NCI-H345 treated with DMSO at 0.1 percent for 48 hours (cell line): ENCODE measurements at regions not wholly inside any gene's neighbourhood (a gene's known extent, or its start where the extent isn't known, plus 50 kb on each side); places are given as distances from the start of the nearest gene placed in this dataset.

Source experiments
- DNase-seq: peaks from one replicate; lab custom pipeline; 2025; ENCODE audit not compliant: unreplicated experiment; lab: John Stamatoyannopoulos, UW

DNA sequence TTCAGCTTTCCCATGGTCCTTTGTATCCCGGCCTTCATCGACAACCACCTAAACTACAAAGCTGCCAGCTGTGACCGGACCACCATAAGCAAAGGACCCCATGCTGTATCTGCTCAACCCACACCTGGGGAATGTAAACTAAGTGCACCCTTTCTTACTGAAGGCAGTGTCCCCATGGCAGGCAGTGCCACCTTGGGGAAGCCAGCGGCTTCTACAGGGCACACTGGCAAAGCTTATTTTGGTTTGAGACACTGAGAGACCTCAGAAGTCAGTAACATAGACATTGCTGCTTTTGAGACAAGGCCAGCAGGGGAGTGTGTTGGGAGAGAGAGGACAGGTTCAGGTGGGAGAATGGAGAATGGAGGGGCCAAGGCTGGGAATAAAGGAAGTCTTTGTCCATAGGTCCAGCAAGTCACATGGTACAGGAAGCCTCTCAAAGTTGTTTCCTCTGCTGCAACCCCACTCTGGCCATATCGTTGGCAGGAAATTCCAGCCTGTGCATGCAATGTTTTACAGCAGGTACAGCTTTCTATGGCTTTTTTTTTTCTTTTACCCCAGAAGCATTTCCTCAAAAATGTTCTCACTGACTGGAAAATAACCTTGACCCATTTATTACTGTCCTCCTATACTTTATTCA lies 85.9 kb upstream of the NPVF start:
- no peak for DNase-seq

DNA sequence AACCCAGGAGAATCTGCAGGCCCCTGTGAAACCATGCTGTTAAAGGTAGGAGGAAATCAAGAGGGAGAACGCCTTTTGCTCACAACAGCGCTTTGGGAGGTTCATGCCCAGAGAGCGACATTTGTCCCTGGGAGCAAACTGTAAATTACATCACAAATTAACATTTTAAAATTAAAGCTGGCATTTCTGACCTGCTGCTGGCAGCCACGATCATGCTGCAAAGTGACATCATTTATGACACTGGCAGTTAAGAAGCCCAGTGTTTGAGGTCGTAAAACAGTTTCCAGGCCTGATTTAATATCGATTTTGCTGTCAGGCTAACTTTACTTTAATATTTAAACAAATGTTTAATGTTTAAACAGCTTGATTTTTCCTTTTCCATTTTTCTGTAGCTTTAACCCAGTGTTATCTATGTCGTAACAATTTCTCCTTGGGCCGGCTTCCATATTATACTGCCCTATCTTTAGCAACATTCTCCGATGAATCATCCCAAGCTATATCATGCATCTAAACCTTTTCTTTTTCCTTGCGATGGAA lies 86.5 kb upstream of the NPVF start:
- DNase-seq, result no peak

DNA sequence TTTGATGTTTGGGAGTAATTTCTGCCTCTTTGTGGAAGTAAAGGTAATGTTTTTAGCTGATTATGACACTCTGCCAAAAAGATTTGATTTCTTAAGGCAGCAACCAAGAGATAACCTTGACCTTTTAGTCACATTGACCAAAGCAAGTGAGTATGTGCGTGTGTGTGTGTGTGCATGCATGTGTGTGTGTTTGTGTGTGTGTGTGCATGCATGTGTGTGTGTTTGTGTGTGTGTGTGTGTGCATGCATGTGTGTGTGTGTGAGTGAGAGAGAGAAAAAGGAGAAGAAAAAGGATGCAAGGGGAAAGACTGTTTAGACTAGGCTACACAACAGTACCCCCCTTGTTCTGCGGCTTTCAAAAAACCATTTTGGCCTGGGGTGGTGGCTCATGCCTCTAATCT lies 88.1 kb upstream of the NPVF start:
- DNase-seq, result no peak

DNA sequence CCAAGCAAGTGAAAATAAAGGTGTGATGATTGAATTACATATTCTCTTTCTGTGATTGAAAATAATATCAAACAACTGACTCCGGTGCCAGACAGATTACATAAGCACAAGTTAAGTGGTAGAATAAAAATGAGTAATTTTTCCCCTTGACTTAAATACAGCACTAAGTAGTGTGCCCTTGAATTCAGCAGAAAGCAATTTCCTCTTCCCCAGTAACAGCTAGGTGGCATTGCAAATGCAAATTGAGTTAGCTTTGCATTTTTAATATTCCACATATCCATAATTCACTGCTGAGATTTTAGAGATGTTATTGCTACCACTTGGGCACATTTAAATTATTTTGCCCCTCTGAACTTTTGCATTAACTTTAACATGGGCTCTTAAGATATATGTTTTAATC lies 89.8 kb upstream of the NPVF start:
- DNase-seq, result no peak

DNA sequence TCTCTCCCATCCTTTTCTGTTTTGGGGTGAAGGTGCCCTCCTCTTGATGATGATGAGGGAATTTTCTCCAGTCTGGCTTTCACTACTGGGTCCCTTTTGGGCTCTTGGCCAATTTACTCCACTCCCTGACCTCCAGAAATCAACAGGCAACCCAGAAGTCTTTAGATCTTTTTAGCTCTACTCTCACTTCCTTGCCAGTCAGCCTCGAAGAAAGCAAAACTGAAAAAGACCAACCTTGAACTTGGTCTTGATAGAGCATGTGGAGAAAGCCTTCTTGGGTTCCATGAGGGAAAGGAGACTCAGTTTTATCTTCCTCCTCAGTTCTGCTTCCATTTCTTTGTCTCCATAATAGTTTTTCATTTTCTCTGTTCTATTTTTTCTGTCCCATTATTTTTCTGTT lies 91.4 kb upstream of the NPVF start:
- no peak for DNase-seq

DNA sequence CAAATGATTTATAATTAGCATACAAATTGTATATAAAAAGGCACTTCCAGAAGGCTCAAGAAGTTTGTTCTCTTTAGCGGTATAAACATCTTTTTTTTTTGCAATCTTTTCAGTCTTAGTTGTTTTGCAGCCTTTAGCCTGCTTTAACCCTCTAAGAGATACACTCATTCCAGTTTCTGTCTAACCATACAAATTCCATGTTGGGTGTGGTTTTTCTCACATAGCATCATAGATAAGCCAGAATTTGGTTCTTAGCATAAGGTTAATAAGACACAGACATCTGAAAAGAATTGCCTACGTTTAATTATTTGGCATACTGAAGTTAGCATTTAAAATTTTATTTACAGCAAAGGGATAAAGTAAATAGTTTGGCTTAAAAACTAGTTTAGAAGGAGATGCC lies 92.5 kb upstream of the NPVF start:
- DNase-seq, result no peak

DNA sequence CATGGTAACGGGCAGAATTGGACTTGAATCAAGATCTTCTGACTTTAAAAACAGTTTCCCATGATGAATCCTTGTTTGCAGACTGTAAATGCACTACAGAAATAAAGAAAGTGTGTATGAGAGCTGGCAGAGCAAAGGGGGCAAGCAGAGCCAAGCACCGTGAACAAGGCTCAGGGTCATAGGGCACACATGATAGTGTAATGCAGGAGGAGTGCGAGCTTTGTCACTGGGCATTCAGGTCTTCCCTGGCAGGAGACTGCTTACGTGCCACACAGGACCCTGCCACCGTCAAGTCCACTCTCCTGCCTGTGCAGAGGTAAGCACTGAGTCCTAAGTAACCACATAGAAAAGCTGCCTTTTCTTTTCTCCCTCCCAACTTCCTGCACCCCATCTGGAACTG lies 93.1 kb upstream of the NPVF start:
- no peak for DNase-seq

DNA sequence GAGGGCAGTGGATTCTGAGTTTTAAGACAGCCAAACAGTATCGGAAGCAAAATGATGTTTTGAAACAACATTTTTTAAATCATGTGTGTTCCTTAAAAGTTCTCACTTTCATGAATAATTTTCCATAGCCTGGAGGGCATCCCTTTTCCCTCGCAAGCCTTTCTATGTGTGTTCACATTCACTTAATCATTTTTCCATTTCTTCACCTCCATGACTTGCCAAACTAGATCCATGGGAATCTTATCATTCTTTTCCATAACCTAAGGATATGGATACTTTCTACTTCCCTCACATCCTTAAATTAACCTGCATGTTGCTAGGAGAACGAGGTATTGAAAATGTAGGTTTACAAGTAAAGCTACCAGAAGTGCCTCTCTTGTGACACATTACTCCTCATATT lies 94.2 kb upstream of the NPVF start:
- no peak for DNase-seq

DNA sequence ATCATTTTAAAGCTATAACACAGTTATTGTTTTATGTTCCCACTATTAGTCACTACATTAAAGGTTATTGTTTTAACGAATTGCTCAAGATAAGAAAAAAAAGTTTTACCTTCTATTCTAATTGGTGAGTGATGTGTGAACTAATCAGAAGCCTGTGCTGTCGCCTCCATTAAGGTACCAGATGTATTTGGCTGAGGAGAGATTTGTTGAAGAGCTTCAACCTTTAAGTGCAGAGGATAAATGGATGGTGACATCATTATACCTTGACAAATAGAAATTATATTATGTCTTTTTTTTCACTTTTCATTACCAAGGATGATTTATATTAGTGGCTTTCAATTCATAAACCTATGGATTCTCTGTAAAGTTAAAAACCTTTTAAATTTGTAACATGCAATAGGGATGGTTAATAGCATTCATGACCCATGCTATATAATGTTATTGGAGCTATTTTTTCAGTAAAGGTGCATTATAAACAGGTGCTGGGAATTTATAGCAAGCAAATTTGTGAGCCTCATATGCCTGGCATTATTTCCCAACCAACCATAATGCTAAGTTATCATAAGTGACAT lies 97.0 kb upstream of the NPVF start:
- no peak for DNase-seq

DNA sequence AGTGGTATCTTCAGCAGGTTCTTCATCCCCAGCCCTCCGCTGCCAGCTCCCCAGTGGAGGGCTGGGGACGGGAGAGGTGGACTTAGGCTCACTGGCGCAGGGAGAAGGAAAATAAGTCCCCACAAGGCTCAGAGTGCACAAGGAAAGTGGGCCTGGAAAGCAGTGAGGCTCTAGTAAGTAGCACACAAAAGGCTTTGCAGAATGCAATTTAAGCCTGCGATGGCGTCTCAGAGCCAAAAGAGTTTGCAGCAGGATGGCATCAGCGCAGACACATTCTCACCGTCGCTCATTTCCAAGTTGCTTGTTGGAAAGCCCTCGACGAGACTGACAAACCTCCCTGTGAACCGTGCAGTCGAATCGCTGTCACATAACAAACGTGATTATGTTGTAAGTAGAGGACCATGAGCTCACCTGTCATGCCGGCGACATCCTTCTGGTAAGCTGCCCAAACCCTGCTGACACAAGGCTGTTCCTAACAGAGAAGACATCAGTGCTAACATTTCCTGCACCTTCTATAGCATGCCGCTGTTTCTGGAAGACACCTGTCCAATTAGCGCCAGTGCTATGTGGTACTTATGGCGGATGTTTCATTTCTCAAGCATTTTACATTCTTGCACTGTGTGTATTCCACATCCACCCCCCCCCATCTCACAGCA lies 98.3 kb upstream of the NPVF start:
- DNase-seq, result no peak

DNA sequence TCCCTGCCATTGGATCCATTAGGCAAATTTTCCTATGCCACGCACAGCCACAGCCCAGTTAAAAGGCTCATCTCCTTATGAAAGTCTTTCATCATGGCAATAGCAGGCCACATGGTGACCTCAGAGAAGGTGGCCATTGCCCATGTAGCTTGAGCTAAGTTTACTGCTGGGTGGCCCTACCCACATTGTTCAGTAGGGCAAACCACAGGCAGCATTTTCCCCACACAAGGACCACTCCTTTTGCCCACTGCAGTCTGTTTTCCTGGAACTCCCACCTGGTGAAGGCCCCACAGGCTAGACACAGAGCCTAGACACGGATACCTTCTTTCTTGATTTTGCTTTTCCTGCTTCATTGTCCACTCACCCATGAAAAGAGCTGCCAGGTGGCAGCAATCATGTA lies 101.5 kb upstream of the NPVF start:
- DNase-seq, result no peak

DNA sequence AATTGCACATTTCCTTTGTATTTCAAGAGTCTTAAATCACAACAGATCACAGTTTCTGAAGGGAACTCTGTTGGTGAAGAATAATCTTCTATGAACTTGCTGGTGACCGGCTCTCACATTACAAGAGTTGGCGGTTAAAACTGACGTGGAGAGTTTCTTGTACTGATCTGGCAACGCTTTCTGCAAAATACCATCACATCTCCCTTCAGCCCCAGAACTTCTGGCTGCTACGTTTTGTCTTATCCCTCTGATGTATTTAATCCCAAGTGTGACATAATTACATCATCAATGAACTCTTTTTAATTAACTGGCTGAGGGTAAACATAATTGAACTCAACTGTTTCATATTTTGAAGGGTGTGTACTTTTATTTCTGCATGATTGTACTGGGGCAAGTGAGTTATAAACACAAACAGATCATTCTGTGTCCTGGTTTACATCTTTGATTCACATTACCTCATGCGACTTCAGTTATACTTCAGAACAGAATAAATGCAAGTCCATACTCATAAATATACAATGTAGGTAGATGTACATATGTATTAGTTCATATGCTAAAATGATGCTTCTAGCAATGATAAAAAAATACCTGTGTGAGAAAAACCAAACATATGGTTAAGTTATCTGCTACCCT lies 105.1 kb upstream of the NPVF start:
- DNase-seq, result no peak

DNA sequence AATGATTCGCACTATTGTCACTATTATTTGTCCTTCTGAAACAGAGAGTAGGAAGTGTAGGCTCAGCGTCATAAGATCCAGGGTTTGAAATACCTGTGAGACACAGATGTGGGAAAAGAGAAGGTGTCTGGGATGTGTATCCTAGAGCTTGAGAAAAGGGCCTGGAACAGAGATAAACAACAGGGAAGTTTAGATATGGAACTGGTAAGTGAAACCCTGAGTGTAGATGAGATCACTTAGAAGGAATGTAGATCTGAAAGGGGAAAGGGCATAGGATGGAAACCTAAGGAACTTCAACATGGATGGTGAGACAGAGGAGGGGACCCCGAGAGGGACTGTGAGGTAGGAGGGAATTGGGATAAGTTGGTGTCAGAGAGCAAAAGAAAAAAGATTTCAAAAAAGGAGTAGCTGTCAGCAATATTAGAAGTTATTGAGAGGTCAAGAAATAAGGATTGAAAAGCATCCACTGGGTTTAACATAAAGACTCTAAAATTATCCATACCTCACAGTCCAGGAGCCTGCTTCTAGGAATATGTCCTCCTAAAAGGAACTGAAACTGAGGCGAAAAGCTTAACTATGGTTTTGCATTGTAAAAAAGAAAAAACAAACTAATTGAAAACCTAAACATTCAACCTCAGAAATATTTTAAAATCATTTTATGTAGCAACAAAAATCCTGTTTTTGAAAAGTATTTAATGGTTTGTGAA lies 119.2 kb upstream of the NPVF start:
- no peak for DNase-seq

DNA sequence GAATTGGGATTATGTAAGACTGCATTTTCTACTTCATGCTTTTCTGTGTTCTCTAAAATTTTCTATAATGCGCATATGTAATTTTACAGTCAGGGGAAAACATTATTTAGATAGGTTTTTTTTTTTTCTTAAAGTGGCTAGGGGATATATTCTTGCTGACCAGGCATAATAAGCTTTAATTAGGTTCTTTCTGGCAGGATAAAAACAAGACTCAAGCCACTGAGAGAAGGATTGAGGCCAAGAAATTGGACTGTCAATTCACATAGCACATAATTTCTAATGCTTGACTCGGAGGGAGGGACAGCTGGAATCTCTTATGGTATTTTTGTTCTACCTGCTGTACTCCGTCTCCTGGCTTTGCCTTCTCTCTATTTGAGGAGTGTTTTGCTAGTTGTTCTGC lies 119.8 kb upstream of the NPVF start:
- no peak for DNase-seq

DNA sequence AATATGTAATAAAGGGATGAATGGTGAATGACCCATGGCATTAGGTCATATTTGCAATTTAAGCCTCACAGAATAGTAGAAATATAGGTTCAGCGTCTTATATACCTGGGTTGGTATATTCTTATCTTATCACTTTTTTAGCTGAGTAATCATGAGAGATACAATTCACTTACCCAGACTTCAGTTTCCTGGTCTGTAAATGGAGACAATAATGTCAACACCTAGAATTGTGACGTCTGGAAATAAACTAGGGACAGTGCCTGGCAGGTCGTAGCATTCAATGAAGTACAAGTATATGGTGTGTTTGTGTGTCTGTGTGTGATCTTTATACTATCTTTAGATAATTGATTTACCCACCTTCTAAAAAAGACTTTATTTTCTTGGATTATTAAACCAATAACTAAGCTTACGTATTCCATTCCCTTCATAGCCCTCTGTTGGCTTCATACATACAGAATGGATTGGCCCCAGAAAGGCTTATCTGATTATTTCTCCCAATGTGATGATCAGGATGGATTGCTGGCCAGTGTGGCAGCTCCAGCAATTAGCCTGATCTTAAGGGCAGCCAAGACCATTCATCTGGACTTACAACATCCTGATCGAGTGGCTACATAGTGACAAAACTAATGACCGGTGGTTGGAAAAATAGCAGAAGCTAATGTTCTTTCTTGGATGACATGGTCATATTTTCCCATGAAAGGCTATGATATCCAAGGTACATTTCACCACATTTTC lies 121.2 kb upstream of the NPVF start:
- no peak for DNase-seq

DNA sequence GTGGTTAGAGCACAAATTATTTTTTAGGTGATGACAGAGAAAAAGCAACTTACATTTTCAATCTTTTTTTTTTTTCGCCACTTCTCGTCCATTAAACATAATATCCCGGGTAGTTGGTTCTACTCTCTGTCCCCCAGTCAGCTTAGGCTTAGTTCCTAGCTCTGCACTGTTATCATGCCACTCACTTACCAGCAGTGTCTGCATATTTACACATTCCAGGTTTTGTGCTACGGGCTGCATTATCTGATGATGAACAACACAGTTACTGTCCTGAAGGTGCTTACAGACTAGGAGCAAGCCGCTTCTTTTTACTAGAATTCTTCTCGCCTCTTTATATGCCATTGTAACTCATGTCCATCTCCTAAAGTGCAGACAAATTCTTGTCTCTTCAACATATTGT lies 121.8 kb upstream of the NPVF start:
- DNase-seq, result no peak

DNA sequence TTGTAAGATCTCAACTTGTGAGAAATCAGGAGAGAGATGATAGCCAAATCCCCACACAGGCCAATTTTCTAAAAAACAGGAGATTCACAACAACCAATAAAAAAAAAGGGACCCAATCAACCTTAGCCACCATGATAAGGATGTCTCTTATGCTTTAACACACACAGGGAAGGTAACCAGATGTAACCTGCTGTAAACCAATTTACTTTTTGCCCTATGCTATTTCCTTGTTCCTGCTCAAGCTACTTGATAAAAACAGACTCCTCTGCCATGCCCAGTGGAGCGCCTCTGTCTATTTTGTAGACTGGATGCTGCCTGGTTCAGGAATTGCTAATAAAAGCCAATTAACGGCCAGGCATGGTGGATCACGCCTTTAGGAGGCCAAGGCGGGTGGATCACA lies 123.5 kb upstream of the NPVF start:
- no peak for DNase-seq

DNA sequence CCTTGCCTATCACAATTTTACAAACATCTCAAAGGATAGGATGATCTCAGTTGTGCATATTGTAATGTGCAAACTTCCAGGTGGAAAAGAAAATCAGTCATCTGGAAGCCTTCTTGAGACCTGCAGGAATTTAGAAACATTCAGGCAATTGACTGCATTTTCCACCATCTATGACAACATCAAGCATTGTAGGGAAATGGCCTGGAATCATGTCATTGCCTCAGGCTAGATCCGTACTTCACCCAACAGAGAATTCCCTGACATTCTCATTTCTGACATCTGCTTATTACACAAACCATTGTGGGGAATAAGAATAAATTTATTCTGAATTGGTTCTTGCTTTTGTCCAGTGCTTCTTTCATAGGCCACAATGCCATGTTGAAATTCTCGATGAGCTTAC lies 124.9 kb upstream of the NPVF start:
- DNase-seq, result no peak

DNA sequence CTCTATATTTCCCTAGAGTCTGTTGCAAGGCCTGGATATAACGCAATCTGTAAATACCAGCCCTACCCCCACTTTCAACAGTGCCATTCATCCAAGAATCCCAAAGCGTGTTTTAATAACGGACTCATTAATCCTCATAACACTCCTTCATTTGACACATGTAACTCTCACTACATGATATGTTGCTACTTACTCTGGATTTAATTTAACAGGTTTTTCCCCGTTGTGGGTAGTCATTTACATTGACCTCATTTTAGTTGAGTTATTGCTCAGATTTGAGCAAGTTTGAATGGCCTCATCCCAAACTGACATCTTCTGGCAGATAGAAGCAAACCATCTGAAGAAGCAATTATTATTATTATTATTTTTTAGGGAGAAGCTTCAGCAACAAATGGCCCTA lies 125.4 kb upstream of the NPVF start:
- no peak for DNase-seq

DNA sequence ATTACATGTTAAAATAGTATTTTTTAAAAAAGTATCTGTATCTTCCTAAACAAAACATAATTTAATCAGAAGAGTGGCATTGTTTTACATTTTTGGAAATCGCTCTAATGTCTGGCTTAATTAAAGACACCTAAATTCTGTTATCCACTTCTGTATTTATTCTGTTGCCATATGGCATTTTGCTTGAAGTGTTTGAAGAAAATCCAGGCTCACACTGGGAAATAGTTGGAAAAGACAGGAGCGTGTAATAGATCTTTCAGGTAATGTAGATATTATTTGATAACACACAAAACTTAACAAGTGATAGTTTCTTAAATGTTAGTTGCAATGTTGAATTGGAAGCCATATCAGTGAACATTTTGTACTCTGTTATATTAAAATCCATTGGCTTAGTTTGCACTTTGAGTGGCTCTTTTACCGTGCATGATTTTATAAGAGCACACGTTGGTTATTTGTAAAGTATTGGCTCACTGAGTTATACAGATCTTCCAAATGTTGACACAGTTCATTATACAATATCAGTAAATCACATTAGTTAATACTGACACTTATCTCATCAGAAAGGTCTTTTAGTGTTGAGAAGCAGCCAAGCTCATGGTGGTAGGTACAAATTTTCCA lies 128.4 kb upstream of the NPVF start:
- DNase-seq, result no peak
